Upper lobe of left lung (tissue), 4 donors: ENCODE measurements at regions not wholly inside any gene's neighbourhood (a gene's known extent, or its start where the extent isn't known, plus 50 kb on each side); places are given as distances from the start of the nearest gene placed in this dataset.

Experiments used
- POLR2A ChIP-seq, 4 donors: fragments of 450-650 bp; IDR thresholded peaks; one replicate each; pipeline ENCODE4 v1.5.1; 2016 to 2017; ENCODE audit warnings: antibody characterized with exemption in 4 of 4, mild to moderate bottlenecking in 2 of 4
- TF ChIP-seq, protein P1 (sequence below), 6 experiments: fragments of 450-650 bp in 4 of 6; fragments of 200-600 bp in 2 of 6; sonication (generic) in 2 of 6; IDR thresholded peaks; one replicate each; pipeline ENCODE4 v1.5.1; 2016 to 2019; ENCODE audit warnings: antibody characterized with exemption in 6 of 6

DNA sequence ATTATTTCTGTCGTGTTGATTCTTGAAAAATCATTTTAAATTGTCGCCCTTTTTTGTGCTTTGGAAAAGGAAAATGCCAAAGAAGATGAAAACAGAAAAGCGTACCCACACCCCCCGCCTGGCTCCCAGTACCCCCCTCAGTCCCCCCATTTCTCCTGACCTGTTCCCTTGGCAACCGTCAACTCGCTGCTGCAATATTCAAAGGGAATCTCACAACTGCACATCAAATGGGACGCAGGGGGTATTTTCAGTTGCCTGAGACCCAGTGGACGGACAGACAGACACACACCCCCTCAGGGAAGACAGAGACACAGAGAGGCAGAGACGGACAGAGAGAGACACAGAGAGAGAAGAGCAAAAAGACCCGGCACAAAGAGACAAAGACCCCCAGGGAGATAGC is 83.5 kb upstream of the PRR20G start:
- TF ChIP-seq, protein P1, sequence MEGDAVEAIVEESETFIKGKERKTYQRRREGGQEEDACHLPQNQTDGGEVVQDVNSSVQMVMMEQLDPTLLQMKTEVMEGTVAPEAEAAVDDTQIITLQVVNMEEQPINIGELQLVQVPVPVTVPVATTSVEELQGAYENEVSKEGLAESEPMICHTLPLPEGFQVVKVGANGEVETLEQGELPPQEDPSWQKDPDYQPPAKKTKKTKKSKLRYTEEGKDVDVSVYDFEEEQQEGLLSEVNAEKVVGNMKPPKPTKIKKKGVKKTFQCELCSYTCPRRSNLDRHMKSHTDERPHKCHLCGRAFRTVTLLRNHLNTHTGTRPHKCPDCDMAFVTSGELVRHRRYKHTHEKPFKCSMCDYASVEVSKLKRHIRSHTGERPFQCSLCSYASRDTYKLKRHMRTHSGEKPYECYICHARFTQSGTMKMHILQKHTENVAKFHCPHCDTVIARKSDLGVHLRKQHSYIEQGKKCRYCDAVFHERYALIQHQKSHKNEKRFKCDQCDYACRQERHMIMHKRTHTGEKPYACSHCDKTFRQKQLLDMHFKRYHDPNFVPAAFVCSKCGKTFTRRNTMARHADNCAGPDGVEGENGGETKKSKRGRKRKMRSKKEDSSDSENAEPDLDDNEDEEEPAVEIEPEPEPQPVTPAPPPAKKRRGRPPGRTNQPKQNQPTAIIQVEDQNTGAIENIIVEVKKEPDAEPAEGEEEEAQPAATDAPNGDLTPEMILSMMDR (IDR thresholded peaks at IDR 0.05), result no peak
- TF ChIP-seq POLR2A (IDR thresholded peaks at IDR 0.05), result no peak
